ENCODE measurements at regions not wholly inside any gene's neighbourhood (a gene's known extent, or its start where the extent isn't known, plus 50 kb on each side); places are given as distances from the start of the nearest gene placed in this dataset.

- TF ChIP-seq YY1 (IDR thresholded peaks at IDR 0.05; ENCODE audit: insufficient read depth, insufficient read length) (no peak), ZNF274 (IDR thresholded peaks at IDR 0.05; ENCODE audit: low read depth, low read length) (no peak)
Observed at GRCh38 chr13:90329641-90330040, 1017.8 kb upstream of the MIR17HG start.
